ENCODE measurements at regions not wholly inside any gene's neighbourhood (a gene's known extent, or its start where the extent isn't known, plus 50 kb on each side); places are given as distances from the start of the nearest gene placed in this dataset.

DNA sequence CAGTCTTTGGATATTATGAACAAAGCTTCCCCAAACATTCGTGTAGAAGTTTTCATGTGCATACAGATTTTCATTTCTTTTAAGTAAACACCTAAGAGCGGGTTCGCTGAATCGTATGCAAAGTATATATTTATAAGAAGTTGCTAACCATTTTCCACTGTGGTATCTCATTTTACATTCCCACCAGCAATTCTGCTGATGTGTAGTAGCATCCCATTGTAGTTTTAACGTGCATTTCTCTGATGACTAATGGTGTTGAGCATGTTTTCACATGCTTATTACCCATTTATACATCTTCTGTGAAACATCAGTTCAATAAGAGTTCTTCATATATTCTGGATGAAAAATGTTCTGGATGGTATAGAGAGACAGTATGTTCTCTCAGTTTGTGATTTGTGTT lies 97.4 kb downstream of the IYD start:
- no peak for TF ChIP-seq CTCF (IDR thresholded peaks at IDR 0.05; ENCODE audit: insufficient read depth, low read length, poor library complexity, severe bottlenecking)
- no peaks in the 10 kb centered on the region for H3K27me3 ChIP-seq (ENCODE audit: control insufficient read depth, insufficient read depth, low read length)
- no peak for DNase-seq (ENCODE audit: low read depth)
- H3K4me3 ChIP-seq (ENCODE audit: low read depth, low read length) = no peak overlapping the region
- H3K36me3 ChIP-seq (ENCODE audit: control insufficient read depth, insufficient read depth, low read length) = no peaks in the 10 kb centered on the region

DNA sequence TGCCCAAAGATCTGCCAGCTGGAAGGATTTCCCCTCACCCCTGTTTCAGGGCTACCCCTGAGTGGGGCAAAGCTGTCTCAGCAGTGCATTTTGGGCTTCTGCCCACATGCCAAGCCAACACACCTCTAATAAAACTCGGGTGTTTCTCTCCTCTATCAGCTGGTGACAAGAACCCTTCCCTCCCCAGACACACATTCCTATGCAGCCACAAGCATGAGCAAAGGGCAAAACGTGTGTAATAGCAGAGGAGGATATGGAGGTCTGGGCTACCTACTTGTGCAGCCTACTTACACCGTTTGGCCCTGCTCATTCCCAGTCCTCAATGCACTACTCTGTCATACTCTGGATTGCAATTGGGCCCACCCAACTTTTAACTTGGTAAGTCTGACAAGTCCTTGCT lies 101.3 kb downstream of the IYD start:
- DNase-seq (ENCODE audit: low read depth) = no peak
- no peaks in the 10 kb centered on the region for H3K27me3 ChIP-seq (ENCODE audit: control insufficient read depth, insufficient read depth, low read length)
- H3K4me3 ChIP-seq (ENCODE audit: low read depth, low read length) = no peak overlapping the region
- H3K36me3 ChIP-seq (ENCODE audit: control insufficient read depth, insufficient read depth, low read length) = no peaks in the 10 kb centered on the region
- TF ChIP-seq CTCF (IDR thresholded peaks at IDR 0.05; ENCODE audit: insufficient read depth, low read length, poor library complexity, severe bottlenecking) = no peak

GRCh38 chr6:150470960-150471665 lies 102.3 kb downstream of the IYD start:
- DNase-seq (ENCODE audit: low read depth) = no peak
- Histone ChIP-seq H3K36me3 (ENCODE audit: control insufficient read depth, insufficient read depth, low read length) (no peaks in the 10 kb centered on the region), H3K4me3 (ENCODE audit: low read depth, low read length) (no peak overlapping the region), H3K27me3 (ENCODE audit: control insufficient read depth, insufficient read depth, low read length) (no peaks in the 10 kb centered on the region)
- no peak for TF ChIP-seq CTCF (IDR thresholded peaks at IDR 0.05; ENCODE audit: insufficient read depth, low read length, poor library complexity, severe bottlenecking)

- no peak for DNase-seq (ENCODE audit: low read depth)
- no peak overlapping the region for H3K4me3 ChIP-seq (ENCODE audit: low read depth, low read length)
- H3K36me3 ChIP-seq (ENCODE audit: control insufficient read depth, insufficient read depth, low read length) = no peaks in the 10 kb centered on the region
- TF ChIP-seq CTCF (IDR thresholded peaks at IDR 0.05; ENCODE audit: insufficient read depth, low read length, poor library complexity, severe bottlenecking) = no peak
- no peaks in the 10 kb centered on the region for H3K27me3 ChIP-seq (ENCODE audit: control insufficient read depth, insufficient read depth, low read length)
Measured at GRCh38 chr6:150478656-150479545, 110.1 kb downstream of the IYD start.

GRCh38 chr6:150482883-150483409 lies 114.1 kb downstream of the IYD start:
- no peaks in the 10 kb centered on the region for H3K36me3 ChIP-seq (ENCODE audit: control insufficient read depth, insufficient read depth, low read length)
- TF ChIP-seq CTCF (IDR thresholded peaks at IDR 0.05; ENCODE audit: insufficient read depth, low read length, poor library complexity, severe bottlenecking) = no peak
- H3K27me3 ChIP-seq (ENCODE audit: control insufficient read depth, insufficient read depth, low read length) = no peaks in the 10 kb centered on the region
- H3K4me3 ChIP-seq (ENCODE audit: low read depth, low read length) = no peak overlapping the region
- DNase-seq (ENCODE audit: low read depth) = no peak
